Left ventricle myocardium superior (tissue), 1 donor: ENCODE measurements at regions not wholly inside any gene's neighbourhood (a gene's known extent, or its start where the extent isn't known, plus 50 kb on each side); places are given as distances from the start of the nearest gene placed in this dataset.

Source experiments
- ATAC-seq: fragments of 200-7000 bp; cut with Tn5 transposase; one replicate; pipeline ENCODE4 v1.9.1; 2020; ENCODE audit warnings: mild to moderate bottlenecking, moderate library complexity
- DNase-seq: peaks from one replicate; pipeline ENCODE4 v3.0.0-alpha.2; 2020
- intact Hi-C: fragments of 100-400 bp; cut with micrococcal nuclease; formaldehyde crosslinking; loops from one replicate; pipeline ENCODE4 v1.11.0; 2022
- donor health status: DM: no; HTN: yes; CAD: no; lungs with severe emphysema.

GRCh38 chr6:129921169-129921817, 60.2 kb upstream of the TMEM244 start:
- no peak for DNase-seq
- ATAC-seq = no peak
- intact Hi-C loops = no loop called here

- DNase-seq (no peak), ATAC-seq (no peak)
- intact Hi-C loops = no loop called here
Observed at GRCh38 chr6:129920103-129920798, 59.1 kb upstream of the TMEM244 start.

- ATAC-seq (no peak), DNase-seq (no peak)
- intact Hi-C loops = no loop called here
Observed at GRCh38 chr6:129911732-129912131, 50.6 kb upstream of the TMEM244 start.
